ENCODE measurements at regions not wholly inside any gene's neighbourhood (a gene's known extent, or its start where the extent isn't known, plus 50 kb on each side); places are given as distances from the start of the nearest gene placed in this dataset.

- TF ChIP-seq ZNF318 (IDR thresholded peaks at IDR 0.05; ENCODE audit: borderline replicate concordance in 1 of 2, low read depth in 1 of 2) = no peak
Measured at GRCh38 chr7:53311205-53311604, 275.8 kb downstream of the POM121L12 start (continued).

DNA sequence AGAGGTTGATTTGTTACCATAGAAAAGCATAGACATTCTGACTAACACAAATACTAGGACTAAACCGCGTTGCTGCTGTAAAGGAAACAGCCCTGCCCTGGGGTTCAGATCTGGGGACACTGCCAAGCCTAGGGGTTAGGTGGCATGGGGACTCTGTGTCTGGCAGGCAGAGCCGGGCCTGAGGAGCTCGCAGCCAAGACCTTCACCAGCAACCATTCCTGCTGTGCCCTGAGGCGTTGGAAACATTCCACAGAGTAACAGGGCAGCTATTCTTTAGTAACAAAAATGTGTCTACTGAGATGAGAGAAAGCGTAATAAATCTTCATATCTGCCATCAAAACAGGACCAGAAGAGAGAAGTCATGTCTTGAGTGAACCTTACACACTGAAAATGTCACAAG lies 280.5 kb downstream of the POM121L12 start:
- H3K79me2 ChIP-seq (ENCODE audit: control insufficient read depth, insufficient read depth, low read length) = no peaks in the 10 kb centered on the region
- FAIRE-seq (no peak), DNase-seq (ENCODE audit: extremely low read depth in 1 of 4, low spot score in 3 of 4) (no peak), ATAC-seq (no peak)
- H3K4me3 ChIP-seq = no peak overlapping the region
- no TSS peak for BruUV-seq (replicated peaks)
- in situ Hi-C loops (cut with MboI) (no loop called here), intact Hi-C loops (cut with micrococcal nuclease) (no loop called here)
- H3K9me1 ChIP-seq (ENCODE audit: control insufficient read depth, insufficient read depth, low read length) = no peaks in the 10 kb centered on the region
- no peaks in the 10 kb centered on the region for H3K36me3 ChIP-seq (ENCODE audit: control insufficient read depth, insufficient read depth, low read length)
- no peaks in the 10 kb centered on the region for H3K9me3 ChIP-seq (replicated peaks; ENCODE audit: control insufficient read depth, insufficient read depth, low read depth, low read length)
- H3K9ac ChIP-seq (ENCODE audit: insufficient read depth in 1 of 2, low read depth in 2 of 2, low read length in 2 of 2) = no peak overlapping the region
- H3K27ac ChIP-seq (ENCODE audit: extremely low read depth, low read depth, low read length) = no peak overlapping the region
- POLR2A ChIA-PET = no interaction called here
- no peaks in the 10 kb centered on the region for H3K27me3 ChIP-seq (ENCODE audit: control insufficient read depth in 2 of 2, insufficient read depth in 2 of 2, low read length in 2 of 2)
- H3K4me1 ChIP-seq (replicated peaks in 1 of 2; ENCODE audit: control insufficient read depth in 2 of 2, insufficient read depth in 2 of 2, low read length in 2 of 2) = no peaks in the 10 kb centered on the region
- 3% methylated on average over 6 of the region's 6 CpGs for WGBS (ENCODE audit: insufficient coverage, low coverage, missing lambda C conversion rate)
- H2AFZ ChIP-seq (ENCODE audit: low read depth, low read length) = no peak overlapping the region
- CTCF ChIA-PET (ENCODE audit: low intra/inter-chr PET ratio) = no interaction called here
- no peaks in the 10 kb centered on the region for H4K20me1 ChIP-seq (replicated peaks; ENCODE audit: control insufficient read depth, insufficient read depth, low read length)
- no peak overlapping the region for H3K4me2 ChIP-seq (ENCODE audit: insufficient read depth, low read length)
- TF ChIP-seq BACH1 (tag; IDR thresholded peaks at IDR 0.05) = no peak
- TF ChIP-seq NCOR1 (IDR thresholded peaks at IDR 0.05) = no peak
- TF ChIP-seq MBD2 (IDR thresholded peaks at IDR 0.05; ENCODE audit: borderline replicate concordance, low read depth) = no peak
- TF ChIP-seq ID3 (CRISPR knock-in tag; IDR thresholded peaks at IDR 0.05) = no peak
- no peak for TF ChIP-seq ID3 (tag; IDR thresholded peaks at IDR 0.05)
- no peak for TF ChIP-seq ERF (CRISPR knock-in tag; IDR thresholded peaks at IDR 0.05)
- TF ChIP-seq, protein P1, sequence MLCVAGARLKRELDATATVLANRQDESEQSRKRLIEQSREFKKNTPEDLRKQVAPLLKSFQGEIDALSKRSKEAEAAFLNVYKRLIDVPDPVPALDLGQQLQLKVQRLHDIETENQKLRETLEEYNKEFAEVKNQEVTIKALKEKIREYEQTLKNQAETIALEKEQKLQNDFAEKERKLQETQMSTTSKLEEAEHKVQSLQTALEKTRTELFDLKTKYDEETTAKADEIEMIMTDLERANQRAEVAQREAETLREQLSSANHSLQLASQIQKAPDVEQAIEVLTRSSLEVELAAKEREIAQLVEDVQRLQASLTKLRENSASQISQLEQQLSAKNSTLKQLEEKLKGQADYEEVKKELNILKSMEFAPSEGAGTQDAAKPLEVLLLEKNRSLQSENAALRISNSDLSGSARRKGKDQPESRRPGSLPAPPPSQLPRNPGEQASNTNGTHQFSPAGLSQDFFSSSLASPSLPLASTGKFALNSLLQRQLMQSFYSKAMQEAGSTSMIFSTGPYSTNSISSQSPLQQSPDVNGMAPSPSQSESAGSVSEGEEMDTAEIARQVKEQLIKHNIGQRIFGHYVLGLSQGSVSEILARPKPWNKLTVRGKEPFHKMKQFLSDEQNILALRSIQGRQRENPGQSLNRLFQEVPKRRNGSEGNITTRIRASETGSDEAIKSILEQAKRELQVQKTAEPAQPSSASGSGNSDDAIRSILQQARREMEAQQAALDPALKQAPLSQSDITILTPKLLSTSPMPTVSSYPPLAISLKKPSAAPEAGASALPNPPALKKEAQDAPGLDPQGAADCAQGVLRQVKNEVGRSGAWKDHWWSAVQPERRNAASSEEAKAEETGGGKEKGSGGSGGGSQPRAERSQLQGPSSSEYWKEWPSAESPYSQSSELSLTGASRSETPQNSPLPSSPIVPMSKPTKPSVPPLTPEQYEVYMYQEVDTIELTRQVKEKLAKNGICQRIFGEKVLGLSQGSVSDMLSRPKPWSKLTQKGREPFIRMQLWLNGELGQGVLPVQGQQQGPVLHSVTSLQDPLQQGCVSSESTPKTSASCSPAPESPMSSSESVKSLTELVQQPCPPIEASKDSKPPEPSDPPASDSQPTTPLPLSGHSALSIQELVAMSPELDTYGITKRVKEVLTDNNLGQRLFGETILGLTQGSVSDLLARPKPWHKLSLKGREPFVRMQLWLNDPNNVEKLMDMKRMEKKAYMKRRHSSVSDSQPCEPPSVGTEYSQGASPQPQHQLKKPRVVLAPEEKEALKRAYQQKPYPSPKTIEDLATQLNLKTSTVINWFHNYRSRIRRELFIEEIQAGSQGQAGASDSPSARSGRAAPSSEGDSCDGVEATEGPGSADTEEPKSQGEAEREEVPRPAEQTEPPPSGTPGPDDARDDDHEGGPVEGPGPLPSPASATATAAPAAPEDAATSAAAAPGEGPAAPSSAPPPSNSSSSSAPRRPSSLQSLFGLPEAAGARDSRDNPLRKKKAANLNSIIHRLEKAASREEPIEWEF (CRISPR knock-in tag; IDR thresholded peaks at IDR 0.05) = no peak
